ENCODE measurements at regions not wholly inside any gene's neighbourhood (a gene's known extent, or its start where the extent isn't known, plus 50 kb on each side); places are given as distances from the start of the nearest gene placed in this dataset.

GRCh38 chr5:167546270-167546669, 745.2 kb upstream of the WWC1 start:
- Histone ChIP-seq H3K9ac (ENCODE audit: low read length) (no peak overlapping the region), H3K4me3 (ENCODE audit: low read length) (no peak overlapping the region), H3K27me3 (ENCODE audit: insufficient read depth, low read depth, low read length) (no peaks in the 10 kb centered on the region), H3K9me2 (ENCODE audit: insufficient read depth, low read length) (no peaks in the 10 kb centered on the region), H4K20me1 (ENCODE audit: insufficient read depth) (no peaks in the 10 kb centered on the region), H3K36me3 (ENCODE audit: insufficient read depth, low read length) (no peaks in the 10 kb centered on the region), H3F3A (ENCODE audit: insufficient read depth, low read length, poor library complexity, severe bottlenecking) (no peaks in the 10 kb centered on the region), H2AFZ (ENCODE audit: low read depth, low read length) (no peak overlapping the region), H3K4me2 (ENCODE audit: low read length) (no peak overlapping the region), H3K9me3 (ENCODE audit: low read length) (no peaks in the 10 kb centered on the region), H3K79me2 (replicated peaks; ENCODE audit: insufficient read depth, low read length) (no peaks in the 10 kb centered on the region), H3K27ac (ENCODE audit: low read length) (no peak overlapping the region)
- TF ChIP-seq REST (IDR thresholded peaks at IDR 0.05; ENCODE audit: borderline replicate concordance) (no peak), CTCF (IDR thresholded peaks at IDR 0.05; ENCODE audit: poor library complexity, severe bottlenecking) (no peak), RAD21 (conservative IDR thresholded peaks at IDR 0.05) (no peak), SMC3 (conservative IDR thresholded peaks at IDR 0.05; ENCODE audit: poor library complexity) (no peak), MXI1 (conservative IDR thresholded peaks at IDR 0.05; ENCODE audit: poor library complexity, severe bottlenecking) (no peak), EZH2 (IDR thresholded peaks at IDR 0.05; ENCODE audit: borderline replicate concordance, insufficient read depth, low read length, poor library complexity, severe bottlenecking) (no peak), EP300 (conservative IDR thresholded peaks at IDR 0.05; ENCODE audit: poor library complexity, severe bottlenecking) (no peak), TAF1 (IDR thresholded peaks at IDR 0.05; ENCODE audit: low read depth) (no peak), POLR2AphosphoS5 (IDR thresholded peaks at IDR 0.05) (no peak)

GRCh38 chr5:167552356-167552755, 739.1 kb upstream of the WWC1 start:
- Histone ChIP-seq H3K27ac (ENCODE audit: low read length) (no peak overlapping the region), H4K20me1 (ENCODE audit: insufficient read depth) (no peaks in the 10 kb centered on the region), H3K9me2 (ENCODE audit: insufficient read depth, low read length) (no peaks in the 10 kb centered on the region), H3K9ac (ENCODE audit: low read length) (no peak overlapping the region), H3K4me2 (ENCODE audit: low read length) (no peak overlapping the region), H3K4me3 (ENCODE audit: low read length) (no peak overlapping the region), H3F3A (ENCODE audit: insufficient read depth, low read length, poor library complexity, severe bottlenecking) (no peaks in the 10 kb centered on the region), H3K27me3 (ENCODE audit: insufficient read depth, low read depth, low read length) (no peaks in the 10 kb centered on the region), H3K79me2 (replicated peaks; ENCODE audit: insufficient read depth, low read length) (no peaks in the 10 kb centered on the region), H3K9me3 (ENCODE audit: low read length) (no peaks in the 10 kb centered on the region), H3K36me3 (ENCODE audit: insufficient read depth, low read length) (no peaks in the 10 kb centered on the region), H2AFZ (ENCODE audit: low read depth, low read length) (no peak overlapping the region)
- TF ChIP-seq TAF1 (IDR thresholded peaks at IDR 0.05; ENCODE audit: low read depth) (no peak), EZH2 (IDR thresholded peaks at IDR 0.05; ENCODE audit: borderline replicate concordance, insufficient read depth, low read length, poor library complexity, severe bottlenecking) (no peak), EP300 (conservative IDR thresholded peaks at IDR 0.05; ENCODE audit: poor library complexity, severe bottlenecking) (no peak), REST (IDR thresholded peaks at IDR 0.05; ENCODE audit: borderline replicate concordance) (no peak), RAD21 (conservative IDR thresholded peaks at IDR 0.05) (no peak), POLR2AphosphoS5 (IDR thresholded peaks at IDR 0.05) (no peak), SMC3 (conservative IDR thresholded peaks at IDR 0.05; ENCODE audit: poor library complexity) (no peak), CTCF (IDR thresholded peaks at IDR 0.05; ENCODE audit: poor library complexity, severe bottlenecking) (no peak), MXI1 (conservative IDR thresholded peaks at IDR 0.05; ENCODE audit: poor library complexity, severe bottlenecking) (no peak)
